MCF 10A (cell line): ENCODE measurements at regions not wholly inside any gene's neighbourhood (a gene's known extent, or its start where the extent isn't known, plus 50 kb on each side); places are given as distances from the start of the nearest gene placed in this dataset.
A peak's percentile ranks its signal among the peaks of the same experiment; 100 is the strongest.

Experiments
- BruUV-seq: library from RNA; stranded (reverse); fragments of 400-500 nt; replicated peaks from 2 replicates; lab custom pipeline; 2021; lab: Mats Ljungman, UMichigan
- CTCF ChIA-PET: fragments of 300-600 bp; sonication (Branson Sonifier 250); formaldehyde crosslinking; extraction: SDS; loops from one replicate; lab custom pipeline; 2021; ENCODE audit warnings: antibody characterized with exemption, inconsistent platforms; lab: Yijun Ruan, JAX
- POLR2A ChIA-PET: fragments of 300-600, 350-650 bp; sonication (Branson Sonifier 250); formaldehyde crosslinking; extraction: SDS; loops from one replicate; lab custom pipeline; 2020; ENCODE audit warnings: antibody characterized with exemption, inconsistent platforms; lab: Yijun Ruan, JAX
- DNase-seq: peaks from one replicate; pipeline ENCODE4 v3.0.0-alpha.2; 2018; ENCODE audit not compliant: unreplicated experiment
- H3K27ac Mint-ChIP-seq: one replicate; pipeline ENCODE4 v1.8.0; 2022; ENCODE audit warnings: mild to moderate bottlenecking, low read depth, mixed read lengths; ENCODE audit not compliant: unreplicated experiment
- H3K27me3 Mint-ChIP-seq: one replicate; pipeline ENCODE4 v1.8.0; 2022; ENCODE audit warnings: mixed read lengths; ENCODE audit not compliant: insufficient read depth, unreplicated experiment
- H3K36me3 Mint-ChIP-seq: one replicate; pipeline ENCODE4 v1.8.0; 2022; ENCODE audit warnings: mild to moderate bottlenecking, moderate library complexity, mixed read lengths; ENCODE audit not compliant: insufficient read depth, unreplicated experiment
- H3K4me1 Mint-ChIP-seq: one replicate; pipeline ENCODE4 v1.8.0; 2022; ENCODE audit warnings: mixed read lengths; ENCODE audit not compliant: insufficient read depth, unreplicated experiment
- H3K4me3 Mint-ChIP-seq: one replicate; pipeline ENCODE4 v1.8.0; 2022; ENCODE audit warnings: mild to moderate bottlenecking, moderate library complexity, mixed read lengths; ENCODE audit not compliant: unreplicated experiment
- H3K9me3 Mint-ChIP-seq: one replicate; pipeline ENCODE4 v1.8.0; 2022; ENCODE audit warnings: mixed read lengths; ENCODE audit not compliant: unreplicated experiment
- CTCF ChIP-seq: fragments of 200-600 bp; IDR thresholded peaks from one replicate; pipeline ENCODE4 v1.8.0; 2022; ENCODE audit warnings: antibody characterized with exemption, mild to moderate bottlenecking; ENCODE audit not compliant: unreplicated experiment
- intact Hi-C: fragments of 100-400 bp; cut with micrococcal nuclease; formaldehyde crosslinking; loops from 2 replicates; pipeline ENCODE4 v1.14.1; 2022

DNA sequence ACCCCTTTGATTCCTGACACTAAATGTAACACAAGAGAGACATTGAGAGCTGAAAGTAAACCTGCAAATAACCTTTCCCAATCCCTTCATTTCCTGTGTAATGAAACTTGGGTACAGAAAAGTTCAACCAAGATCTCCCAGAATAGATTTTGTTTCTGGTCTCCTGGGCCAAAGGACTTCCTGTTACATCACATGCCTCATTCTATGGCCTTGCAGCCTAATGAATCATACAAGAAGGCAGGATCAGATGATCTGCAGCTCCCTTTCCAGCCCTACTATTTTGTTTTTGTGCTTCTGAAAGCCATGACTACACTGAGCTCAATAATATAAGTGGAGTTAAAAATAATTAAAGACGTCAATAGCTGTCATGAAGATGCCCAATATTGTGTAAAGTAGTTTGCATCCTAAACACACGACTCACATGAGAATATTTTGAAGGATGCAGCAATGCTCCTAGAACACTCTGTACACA lies 73.4 kb upstream of the NOX3 start:
- no TSS peak for BruUV-seq
- ChIA-PET CTCF (interaction anchor here (0.6 to 2.6 kb wide), 11 partner anchors 8 to 1131 kb away, joined by 3 to 34 read pairs (median 4); no protein-coding TSS in a partner anchor), POLR2A (interaction anchor here (1.0 to 2.2 kb wide), 6 partner anchors 35 to 1252 kb away, joined by 3 to 19 read pairs (median 4); no protein-coding TSS in a partner anchor)
- Mint-ChIP-seq H3K4me1 (peaks cover 15% of the 10 kb centered on the region), H3K27me3 (no peaks in the 10 kb centered on the region), H3K4me3 (no peak overlapping the region), H3K36me3 (peaks cover 6% of the 10 kb centered on the region), H3K27ac (peak overlapping the region; percentile 89), H3K9me3 (no peaks in the 10 kb centered on the region)
- DNase-seq, result peak; percentile 85
- intact Hi-C loops, result no loop called here
- TF ChIP-seq CTCF, result no peak

GRCh38 chr6:155528335-155528734 lies 72.7 kb upstream of the NOX3 start:
- BruUV-seq, result no TSS peak
- intact Hi-C loops, result no loop called here
- CTCF ChIA-PET, result interaction anchor here (0.6 to 2.6 kb wide), 4 partner anchors 23 to 212 kb away, joined by 3 to 34 read pairs (median 10); no protein-coding TSS in a partner anchor

GRCh38 chr6:155527443-155527842 lies 71.8 kb upstream of the NOX3 start:
- TF ChIP-seq CTCF, result no peak
- intact Hi-C loops, result no loop called here
- CTCF ChIA-PET, result interaction anchor here (2.6 kb wide), 1 partner anchor 200 kb away, joined by 34 read pairs; no protein-coding TSS in a partner anchor

More at GRCh38 chr6:155528335-155528734, 72.7 kb upstream of the NOX3 start:
- Mint-ChIP-seq H3K4me1 (peaks cover 20% of the 10 kb centered on the region), H3K9me3 (no peaks in the 10 kb centered on the region), H3K36me3 (peaks cover 6% of the 10 kb centered on the region), H3K27me3 (no peaks in the 10 kb centered on the region), H3K27ac (peak overlapping the region; percentile 89), H3K4me3 (no peak overlapping the region)
- DNase-seq, result no peak
- POLR2A ChIA-PET, result interaction anchor here (1.1 to 2.2 kb wide), 5 partner anchors 34 to 230 kb away, joined by 3 to 19 read pairs (median 3); no protein-coding TSS in a partner anchor
- TF ChIP-seq CTCF, result no peak

GRCh38 chr6:155523821-155524651 lies 68.4 kb upstream of the NOX3 start:
- no peaks in the 10 kb centered on the region for H3K9me3 Mint-ChIP-seq
- H3K27ac Mint-ChIP-seq, result peak overlapping the region; percentile 75

More at GRCh38 chr6:155527443-155527842, 71.8 kb upstream of the NOX3 start:
- POLR2A ChIA-PET, result no interaction called here
- H3K4me3 Mint-ChIP-seq, result no peak overlapping the region
- DNase-seq, result no peak
- H3K36me3 Mint-ChIP-seq, result peaks cover 6% of the 10 kb centered on the region
- BruUV-seq, result no TSS peak
- H3K9me3 Mint-ChIP-seq, result no peaks in the 10 kb centered on the region
- no peaks in the 10 kb centered on the region for H3K27me3 Mint-ChIP-seq
- H3K27ac Mint-ChIP-seq, result no peak overlapping the region
- H3K4me1 Mint-ChIP-seq, result peaks cover 20% of the 10 kb centered on the region

More at GRCh38 chr6:155523821-155524651, 68.4 kb upstream of the NOX3 start:
- ChIA-PET CTCF (interaction anchor here (0.7 to 1.2 kb wide), 2 partner anchors 25 to 89 kb away, joined by 3 to 7 read pairs; no protein-coding TSS in a partner anchor), POLR2A (interaction anchor here (0.6 to 1.0 kb wide), 2 partner anchors 9 to 116 kb away, joined by 3 to 7 read pairs; no protein-coding TSS in a partner anchor)
- Mint-ChIP-seq H3K4me3 (no peak overlapping the region), H3K27me3 (no peaks in the 10 kb centered on the region), H3K4me1 (peaks cover 20% of the 10 kb centered on the region), H3K36me3 (no peaks in the 10 kb centered on the region)
- peak; percentile 68 for DNase-seq
- no peak for TF ChIP-seq CTCF
- intact Hi-C loops, result no loop called here
- no TSS peak for BruUV-seq
